ENCODE measurements at regions not wholly inside any gene's neighbourhood (a gene's known extent, or its start where the extent isn't known, plus 50 kb on each side); places are given as distances from the start of the nearest gene placed in this dataset.

DNA sequence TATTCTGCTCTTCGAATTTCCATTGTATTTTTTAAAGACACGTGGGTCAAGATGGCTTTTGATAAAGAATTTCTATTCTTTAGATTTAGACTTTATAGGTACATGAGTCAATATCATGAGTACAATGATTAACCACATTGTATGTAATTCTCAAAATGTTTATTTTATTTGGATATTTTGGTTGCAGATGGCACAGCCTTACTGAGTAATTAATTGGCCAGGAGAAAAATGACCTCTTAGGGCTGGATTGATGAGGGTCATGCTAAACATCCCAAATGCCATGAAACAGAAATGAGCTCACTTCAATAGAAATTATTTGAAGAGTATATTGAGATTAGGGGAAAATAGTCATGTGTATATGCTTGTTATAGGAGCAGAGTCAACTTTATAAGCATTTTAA is 131.2 kb upstream of the CCN2 start:
- POLR2A ChIA-PET (ENCODE audit: partially characterized antibody), result no interaction called here

More for the DNA sequence above, 131.2 kb upstream of the CCN2 start:
- Histone ChIP-seq H3K9ac (replicated peaks in 1 of 4; ENCODE audit: extremely low read depth in 1 of 4, low read depth in 3 of 4, low read length in 3 of 4) (no peak overlapping the region), H3K27ac (ENCODE audit: low read depth, low read length) (no peak overlapping the region), H3K23ac (ENCODE audit: insufficient read length) (no peak overlapping the region), H3K36me3 (ENCODE audit: control insufficient read depth in 2 of 4, insufficient read depth in 4 of 4, low read length in 3 of 4) (no peaks in the 10 kb centered on the region), H3K4me1 (replicated peaks in 1 of 4; ENCODE audit: control insufficient read depth in 3 of 4, insufficient read depth in 4 of 4, low read length in 3 of 4) (peaks cover 0 to 2% (median 0%) of the 10 kb centered on the region in 4 experiments; a peak in 2 of 7 replicates), H3K56ac (replicated peaks; ENCODE audit: insufficient read length, low read depth, low read length) (no peak overlapping the region), H3K14ac (ENCODE audit: insufficient read length) (no peak overlapping the region), H3K9me3 (ENCODE audit: insufficient read depth in 2 of 2, low read depth in 1 of 2, low read length in 1 of 2) (no peaks in the 10 kb centered on the region), H3K23me2 (ENCODE audit: low read depth, low read length) (no peaks in the 10 kb centered on the region), H2AFZ (ENCODE audit: low read length) (no peak overlapping the region), H3K79me2 (ENCODE audit: control insufficient read depth in 1 of 2, insufficient read depth in 2 of 2, low read length in 2 of 2) (no peaks in the 10 kb centered on the region), H4K5ac (ENCODE audit: insufficient read length, low read depth, low read length) (no peak overlapping the region), H2BK5ac (ENCODE audit: low read depth, low read length) (no peak overlapping the region), H4K91ac (replicated peaks; ENCODE audit: insufficient read length, low read length) (no peak overlapping the region), H4K8ac (ENCODE audit: extremely low read depth, insufficient read depth, low read length) (no peak overlapping the region), H2BK12ac (ENCODE audit: low read depth, low read length) (no peak overlapping the region), H2BK20ac (ENCODE audit: low read length) (no peak overlapping the region), H3K79me1 (ENCODE audit: low read depth, low read length) (no peaks in the 10 kb centered on the region), H3K4ac (replicated peaks; ENCODE audit: insufficient read length, low read depth, low read length) (no peak overlapping the region), H3K4me2 (ENCODE audit: insufficient read depth in 1 of 2, low read depth in 2 of 2, low read length in 2 of 2) (no peak overlapping the region), H2AK5ac (ENCODE audit: low read depth, low read length) (no peak overlapping the region), H2BK120ac (replicated peaks; ENCODE audit: low read depth, low read length) (no peak overlapping the region), H4K20me1 (replicated peaks in 1 of 2; ENCODE audit: control insufficient read depth in 1 of 2, insufficient read depth in 2 of 2, low read length in 2 of 2) (no peaks in the 10 kb centered on the region), H3K4me3 (ENCODE audit: extremely low read depth in 1 of 4, insufficient read depth in 2 of 4, low read depth in 3 of 4, low read length in 4 of 4) (no peak overlapping the region), H3K18ac (ENCODE audit: extremely low read depth, low read length) (no peak overlapping the region), H3K27me3 (replicated peaks in 1 of 4; ENCODE audit: control insufficient read depth in 3 of 4, extremely low read depth in 1 of 4, insufficient read depth in 3 of 4, low read length in 3 of 4) (no peaks in the 10 kb centered on the region), H2BK15ac (ENCODE audit: low read length) (no peak overlapping the region)
- CTCF ChIA-PET (ENCODE audit: partially characterized antibody), result interaction anchor here (1.1 kb wide), 1 partner anchor 14 kb away, joined by 3 read pairs; no protein-coding TSS in a partner anchor
- FAIRE-seq (no peak), DNase-seq (ENCODE audit: low read depth in 1 of 2, low spot score in 2 of 2) (no peak)
- WGBS, 2 experiments (ENCODE audit: extremely low coverage in 1 of 2, insufficient coverage in 1 of 2, insufficient read length in 1 of 2, insufficient replicate concordance in 2 of 2, low coverage in 1 of 2, low lambda C conversion rate in 2 of 2, missing lambda C conversion rate in 1 of 2), result 100% methylated on average over 2 of the region's 2 CpGs; no CpG with 5 or more reads in 1 of the 2 experiments
- TF ChIP-seq TAF1 (IDR thresholded peaks at IDR 0.05; ENCODE audit: low read depth, low read length) (no peak), YY1 (IDR thresholded peaks at IDR 0.05; ENCODE audit: low read depth, low read length) (no peak), BACH1 (IDR thresholded peaks at IDR 0.05; ENCODE audit: low read length) (no peak), TBP (IDR thresholded peaks at IDR 0.05; ENCODE audit: low read depth, low read length) (no peak), SIX5 (IDR thresholded peaks at IDR 0.05; ENCODE audit: low read depth, low read length) (no peak), SIRT6 (IDR thresholded peaks at IDR 0.05; ENCODE audit: low read length) (no peak), SRF (IDR thresholded peaks at IDR 0.05; ENCODE audit: low read depth, low read length) (no peak), EZH2 (IDR thresholded peaks at IDR 0.05; ENCODE audit: low read depth, low read length, severe bottlenecking) (no peak), JUN (IDR thresholded peaks at IDR 0.05; ENCODE audit: low read depth, low read length) (no peak), TEAD4 (IDR thresholded peaks at IDR 0.05; ENCODE audit: low read depth, low read length) (no peak), CHD2 (IDR thresholded peaks at IDR 0.05; ENCODE audit: low read length) (no peak), KDM5A (IDR thresholded peaks at IDR 0.05; ENCODE audit: low read length) (no peak), CBX5 (IDR thresholded peaks at IDR 0.05; ENCODE audit: low read depth, low read length) (no peak), POU5F1 (IDR thresholded peaks at IDR 0.05; ENCODE audit: low read depth, low read length) (no peak)
- TF ChIP-seq, protein P1, sequence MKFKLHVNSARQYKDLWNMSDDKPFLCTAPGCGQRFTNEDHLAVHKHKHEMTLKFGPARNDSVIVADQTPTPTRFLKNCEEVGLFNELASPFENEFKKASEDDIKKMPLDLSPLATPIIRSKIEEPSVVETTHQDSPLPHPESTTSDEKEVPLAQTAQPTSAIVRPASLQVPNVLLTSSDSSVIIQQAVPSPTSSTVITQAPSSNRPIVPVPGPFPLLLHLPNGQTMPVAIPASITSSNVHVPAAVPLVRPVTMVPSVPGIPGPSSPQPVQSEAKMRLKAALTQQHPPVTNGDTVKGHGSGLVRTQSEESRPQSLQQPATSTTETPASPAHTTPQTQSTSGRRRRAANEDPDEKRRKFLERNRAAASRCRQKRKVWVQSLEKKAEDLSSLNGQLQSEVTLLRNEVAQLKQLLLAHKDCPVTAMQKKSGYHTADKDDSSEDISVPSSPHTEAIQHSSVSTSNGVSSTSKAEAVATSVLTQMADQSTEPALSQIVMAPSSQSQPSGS (IDR thresholded peaks at IDR 0.05; ENCODE audit: low read length), result no peak

Measured in H1 (cell line).